NCI-H2081 (cell line): ENCODE measurements at regions not wholly inside any gene's neighbourhood (a gene's known extent, or its start where the extent isn't known, plus 50 kb on each side); places are given as distances from the start of the nearest gene placed in this dataset.

ENCODE experiments used
- DNase-seq, 2 experiments: peaks; one replicate each; lab custom pipeline; 2025; lab: John Stamatoyannopoulos, UW

DNA sequence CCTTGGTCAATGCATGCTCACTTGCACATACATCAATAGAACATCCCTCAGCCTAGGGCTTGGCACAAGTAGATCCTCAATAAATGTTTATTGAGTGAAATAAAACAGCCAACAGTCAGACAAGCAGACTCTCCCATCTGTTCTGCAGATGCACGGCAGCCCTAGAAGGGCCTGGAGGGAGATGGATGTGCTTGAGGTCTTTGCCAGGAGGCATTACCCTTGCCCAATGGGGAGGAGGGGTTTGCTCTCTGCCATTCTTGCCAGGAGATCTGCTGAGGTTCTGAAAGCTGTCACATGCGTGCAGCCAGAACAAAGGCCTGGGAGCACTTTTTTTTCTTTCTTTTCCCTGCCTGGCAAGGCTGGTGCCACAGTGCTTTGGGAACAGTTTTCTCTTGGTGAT, 349.3 kb upstream of the THRB start:
- no peak for DNase-seq

DNA sequence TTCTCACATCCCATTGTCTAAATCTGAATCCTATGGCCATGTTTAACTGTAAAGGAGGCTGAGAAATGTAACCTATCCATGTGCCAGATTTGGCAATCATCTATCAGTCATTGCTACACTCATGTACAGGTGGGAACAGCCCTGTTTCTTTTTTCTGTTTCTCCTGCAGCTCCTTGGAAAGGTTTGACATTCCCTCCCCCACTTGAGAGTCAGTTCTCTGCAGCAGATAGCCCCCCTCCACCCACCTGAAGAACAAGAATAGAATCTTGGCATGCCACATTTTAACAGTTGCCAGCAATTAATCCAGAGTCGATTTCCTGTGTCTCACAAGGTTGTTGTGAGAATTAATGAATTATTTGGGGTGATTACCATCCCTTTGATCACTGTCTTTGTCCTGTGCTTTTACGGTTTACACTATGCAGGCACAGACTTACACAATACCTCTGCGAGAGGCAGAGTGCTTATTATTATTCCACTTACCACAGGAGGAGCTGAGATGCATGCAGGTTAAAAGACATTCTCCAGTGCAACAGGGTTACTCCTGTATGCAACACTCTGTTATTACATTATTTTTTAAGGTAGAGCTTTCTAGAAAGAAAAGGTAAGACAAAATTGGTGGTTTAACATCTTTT, 351.0 kb upstream of the THRB start:
- no peak for DNase-seq

DNA sequence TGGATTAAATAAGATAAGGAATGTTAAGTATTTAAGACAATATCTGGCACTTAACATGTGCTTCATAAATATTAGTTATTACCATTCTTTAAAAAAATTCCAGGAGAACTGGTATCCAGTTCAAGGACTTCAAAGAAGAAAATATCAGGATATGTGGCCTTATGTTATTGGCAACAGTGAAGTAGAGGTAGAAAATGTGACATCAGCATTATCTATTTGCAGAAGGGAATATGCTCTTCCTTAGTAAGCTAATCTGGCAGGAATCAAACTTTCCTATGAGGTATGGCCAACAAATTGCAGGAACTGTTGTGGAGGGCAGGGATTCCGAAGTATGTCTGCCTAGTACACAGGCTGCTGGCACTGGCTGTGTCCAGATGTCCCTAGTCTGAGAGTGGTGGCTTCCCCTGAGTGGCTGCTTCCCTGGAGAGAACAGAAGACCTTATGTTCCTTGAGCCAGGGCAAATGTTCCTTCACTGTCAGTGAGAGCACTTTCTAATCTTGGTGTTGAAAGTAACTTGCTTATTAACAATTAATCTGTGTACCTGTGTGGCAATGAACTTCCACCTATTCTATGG, 351.7 kb upstream of the THRB start:
- no peak for DNase-seq

DNA sequence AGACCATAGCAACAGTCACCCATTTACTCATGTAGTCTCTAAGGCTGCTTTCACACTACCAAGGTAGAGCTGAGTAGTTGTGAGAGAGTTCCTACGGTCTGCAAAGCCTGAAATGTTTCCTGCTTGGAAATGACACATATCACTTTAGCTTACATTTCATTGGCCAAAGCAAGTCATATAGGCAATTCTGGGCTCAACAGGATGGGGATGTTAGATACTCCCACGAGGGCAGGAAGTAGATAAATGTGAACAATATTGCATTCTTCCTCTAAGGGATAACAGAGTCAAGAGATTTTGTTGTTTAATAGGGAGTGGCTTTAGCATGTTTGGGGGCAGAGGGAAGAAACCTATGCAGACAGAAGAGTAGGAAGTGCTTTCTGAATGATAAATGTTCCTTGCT, 355.6 kb upstream of the THRB start:
- DNase-seq = no peak

DNA sequence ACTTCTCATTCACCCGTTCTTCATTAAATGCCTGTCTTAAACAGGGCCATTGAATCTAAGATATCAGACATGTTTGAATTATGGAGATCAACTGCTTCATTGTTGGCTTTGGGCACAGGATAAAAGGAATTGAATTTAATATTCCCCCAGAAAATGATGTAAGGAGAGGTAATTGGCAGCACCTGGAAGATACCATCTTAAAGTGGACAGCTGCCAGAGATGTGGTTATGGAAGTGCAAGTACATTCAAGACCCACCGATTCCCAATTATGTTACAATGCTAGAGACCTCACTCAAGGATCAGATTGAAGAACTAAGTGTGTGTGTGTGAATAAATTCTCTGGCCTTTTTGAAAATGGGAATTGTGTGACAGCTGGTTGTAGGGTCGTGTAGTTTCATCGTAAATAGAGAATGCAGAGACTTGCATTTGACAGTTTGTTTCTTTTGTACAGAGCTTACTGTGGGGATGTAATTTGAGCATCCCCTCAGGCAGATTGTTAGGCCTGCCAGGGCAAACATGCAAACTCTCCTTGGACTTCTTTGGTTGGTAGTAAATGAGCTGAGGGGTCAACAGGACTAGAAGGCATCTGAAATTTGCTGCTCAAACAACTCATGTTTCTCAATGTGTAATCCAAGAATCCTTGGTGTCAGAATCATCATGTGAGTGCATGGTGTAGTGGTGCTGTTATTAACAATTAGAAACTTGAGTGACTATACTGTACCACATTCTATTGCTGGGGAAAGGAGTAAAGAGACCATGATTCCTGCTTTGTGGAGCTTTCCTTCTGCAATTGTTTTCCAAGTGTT, 359.2 kb upstream of the THRB start:
- DNase-seq = peak; percentile 24 to 59

DNA sequence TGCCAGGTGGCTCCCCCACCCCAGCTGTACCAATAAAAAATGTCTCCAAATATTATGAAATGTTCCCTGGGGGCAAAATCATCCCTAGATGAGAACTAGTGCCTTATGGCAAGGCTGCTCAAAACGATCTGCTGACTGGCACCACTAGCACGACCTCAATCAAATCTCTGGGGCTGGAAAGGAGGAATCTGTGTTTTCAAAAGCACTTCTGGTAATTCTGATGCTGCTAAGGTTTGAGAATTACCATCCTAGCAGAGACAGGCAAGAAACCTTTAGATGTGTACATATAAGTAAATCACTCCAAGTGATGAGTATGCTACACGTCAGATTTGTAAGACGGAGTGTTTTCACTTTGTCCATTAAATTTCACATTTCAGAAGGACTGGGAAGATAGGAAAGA, 360.1 kb upstream of the THRB start:
- peak; percentile 6 to 18 for DNase-seq

DNA sequence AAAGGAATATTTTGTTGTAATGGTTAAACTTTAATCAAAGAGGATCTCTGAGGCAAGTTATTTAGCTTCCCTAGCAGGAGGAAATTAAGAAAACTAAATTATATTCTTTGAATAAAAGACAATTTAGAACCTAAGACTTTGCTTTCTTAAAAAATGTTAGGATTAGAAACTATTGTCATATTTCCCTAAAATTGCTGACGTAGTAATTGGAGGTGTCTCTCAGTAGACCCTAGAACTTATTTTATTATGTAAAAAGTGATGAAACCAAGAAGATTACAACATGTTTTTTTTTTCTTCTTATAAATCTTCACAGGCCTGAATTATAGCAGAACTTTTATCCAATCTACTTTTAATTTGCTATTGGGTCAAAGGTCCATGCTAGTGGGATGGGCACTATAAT, 363.3 kb upstream of the THRB start:
- no peak for DNase-seq

DNA sequence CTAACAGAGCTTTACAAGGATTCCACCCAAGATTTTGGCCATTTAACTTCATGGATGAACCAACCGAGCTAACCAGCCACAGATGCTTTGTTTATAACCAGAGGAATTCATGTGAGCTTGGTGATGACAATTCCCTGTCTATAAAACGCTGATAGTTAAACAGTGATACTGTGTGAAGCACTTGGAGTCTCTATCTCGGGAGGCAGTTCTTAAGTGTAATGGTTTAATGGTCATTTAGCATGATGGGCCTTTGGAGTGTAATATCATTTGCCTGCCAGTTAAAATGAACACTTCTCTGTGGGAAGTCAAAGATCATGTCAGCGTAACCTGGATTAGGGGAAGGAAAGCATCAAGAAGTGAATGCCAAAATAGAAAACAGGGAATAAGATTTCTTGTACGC, 368.6 kb upstream of the THRB start:
- DNase-seq = no peak

DNA sequence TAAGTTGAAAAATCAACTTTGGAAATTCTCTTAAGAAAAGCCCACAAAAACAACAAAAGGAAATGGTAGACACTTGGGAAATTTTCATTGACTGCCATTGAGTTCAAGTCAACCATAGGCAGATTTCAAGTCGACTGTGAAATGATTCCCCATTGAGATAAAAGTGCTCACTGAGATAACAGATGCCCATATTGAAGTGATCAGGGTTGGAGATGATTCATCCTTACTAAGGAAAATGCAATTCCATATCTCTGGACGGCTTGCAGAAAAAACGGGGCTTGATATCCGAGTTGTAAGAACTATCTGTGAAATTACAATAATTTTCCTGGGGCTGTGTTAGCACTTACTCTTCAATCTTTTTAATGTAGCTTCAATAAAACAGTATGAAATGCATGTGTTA, 373.1 kb upstream of the THRB start:
- no peak for DNase-seq

DNA sequence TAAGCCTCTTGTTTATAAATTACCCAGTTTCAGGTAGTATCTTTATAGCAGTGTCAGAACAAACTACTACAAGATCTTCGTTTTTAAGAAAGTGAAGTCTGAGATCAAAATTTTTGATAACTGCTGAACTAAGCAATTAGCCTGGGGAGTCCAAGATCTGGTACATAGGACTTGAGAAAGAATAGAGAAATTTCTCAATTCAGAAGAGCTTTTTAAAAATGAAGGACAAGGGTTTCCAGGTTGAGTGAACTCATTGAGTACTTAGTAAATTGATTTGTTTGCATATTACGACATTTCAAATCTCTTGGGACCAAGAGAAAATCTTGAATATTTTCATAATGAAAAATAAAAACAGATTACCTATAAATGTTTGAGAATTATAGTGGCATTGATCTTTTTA, 386.6 kb upstream of the THRB start:
- DNase-seq = no peak

DNA sequence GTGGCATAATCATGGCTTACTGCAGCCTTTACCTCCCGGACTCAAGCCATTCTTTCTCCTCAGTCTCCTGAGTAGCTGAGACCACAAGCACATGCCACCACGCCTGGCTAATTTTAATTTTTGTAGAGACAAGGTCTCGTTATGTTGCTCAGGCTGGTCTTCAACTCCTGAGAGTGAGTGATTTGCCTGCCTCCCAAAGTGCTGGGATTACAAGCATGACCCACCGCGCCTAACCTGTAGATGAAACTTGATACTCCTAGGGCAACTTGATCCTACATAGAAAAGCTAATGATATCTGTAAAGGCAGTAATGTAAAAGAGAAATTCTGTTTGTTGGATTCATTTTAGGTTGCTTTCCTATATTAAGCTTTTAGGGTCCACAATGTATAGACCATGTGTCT, 391.9 kb upstream of the THRB start:
- no peak for DNase-seq

DNA sequence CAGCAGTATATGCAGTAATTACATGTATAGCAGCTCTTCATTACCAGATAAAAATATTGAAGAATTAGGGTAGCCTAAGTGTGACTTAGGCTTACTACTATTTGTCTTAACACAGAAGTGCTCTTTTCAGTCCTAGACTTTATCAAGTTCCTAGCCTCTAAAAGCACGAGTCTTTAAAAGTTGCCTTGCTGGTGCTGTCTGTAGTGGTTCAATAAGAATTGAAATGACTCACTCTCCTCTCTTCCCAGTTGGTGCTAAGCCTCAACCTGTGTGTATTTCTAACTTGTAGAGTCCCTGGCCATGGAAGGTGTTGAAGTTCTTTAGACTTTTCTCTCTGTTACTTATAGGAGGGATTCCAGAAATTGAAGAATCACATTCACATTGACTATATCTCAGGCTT, 395.4 kb upstream of the THRB start:
- no peak for DNase-seq

DNA sequence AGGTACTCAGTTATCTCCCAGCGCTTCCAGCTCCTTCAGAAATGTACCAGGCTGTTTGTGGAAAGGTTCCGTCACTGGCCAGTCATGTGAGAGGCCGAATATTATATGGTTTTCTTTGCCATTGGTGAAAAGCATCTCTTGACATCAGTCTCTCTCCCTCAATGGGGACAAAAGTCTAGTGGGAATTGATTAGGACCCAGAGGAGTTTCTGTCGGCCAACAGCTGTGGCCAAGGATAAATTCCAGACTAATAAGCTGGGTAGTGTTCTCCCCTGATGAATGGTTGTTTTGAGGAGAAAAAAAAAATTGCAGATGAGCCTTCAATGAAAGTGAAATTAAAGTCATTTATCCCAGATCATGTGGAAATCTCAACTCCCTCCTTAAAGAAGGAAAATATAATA, 404.7 kb upstream of the THRB start:
- no peak for DNase-seq

DNA sequence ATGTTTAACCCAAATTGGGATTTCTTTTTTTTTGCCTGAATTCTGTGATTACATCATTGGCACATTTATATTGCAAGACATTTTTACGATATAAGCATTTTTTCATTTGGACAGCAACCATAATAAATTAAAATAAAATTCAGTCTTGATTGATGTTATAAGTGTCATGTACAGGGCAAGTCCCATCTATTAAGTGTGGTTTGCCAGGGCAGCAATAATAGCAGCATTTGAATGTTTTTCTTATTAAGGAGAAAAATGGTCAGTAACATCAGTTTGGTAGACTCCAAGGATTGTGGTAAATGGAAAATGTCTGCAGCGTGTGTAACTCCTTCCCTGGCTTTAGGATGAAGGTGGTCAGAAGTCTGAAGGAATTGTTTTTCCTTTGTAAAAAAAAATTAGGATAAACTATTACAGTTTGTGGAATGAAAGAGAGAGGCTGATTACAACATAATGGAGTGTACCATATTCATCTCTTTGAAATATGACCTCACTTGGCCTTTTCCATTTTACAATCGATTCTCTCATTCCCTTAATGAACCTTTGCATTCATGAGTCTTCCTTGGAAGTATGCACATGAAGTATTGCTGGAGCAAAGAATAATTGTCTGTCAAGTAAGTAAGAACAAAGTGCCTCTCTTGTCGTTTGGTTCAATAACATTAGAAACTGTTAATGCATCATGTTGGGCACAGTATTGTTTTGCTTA, 405.4 kb upstream of the THRB start:
- DNase-seq = no peak

DNA sequence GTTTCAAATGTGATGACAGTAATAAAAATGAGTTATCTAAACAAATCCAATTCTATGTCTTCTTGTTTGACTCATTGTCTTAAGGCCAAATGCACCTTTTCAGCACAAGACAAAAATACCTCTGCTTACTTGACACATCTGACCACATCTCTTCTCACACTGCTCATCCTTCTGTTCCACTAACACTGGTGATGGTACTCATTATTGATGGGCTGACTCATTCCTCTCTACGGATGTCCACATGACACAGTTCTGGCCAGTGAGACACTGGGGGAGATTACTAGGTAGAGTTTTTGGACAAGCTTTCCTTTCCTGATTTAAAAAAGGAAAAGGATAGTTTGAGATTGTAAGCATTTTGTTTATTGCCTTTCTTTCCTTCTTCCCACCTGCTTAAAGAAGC, 410.6 kb upstream of the THRB start:
- no peak for DNase-seq

DNA sequence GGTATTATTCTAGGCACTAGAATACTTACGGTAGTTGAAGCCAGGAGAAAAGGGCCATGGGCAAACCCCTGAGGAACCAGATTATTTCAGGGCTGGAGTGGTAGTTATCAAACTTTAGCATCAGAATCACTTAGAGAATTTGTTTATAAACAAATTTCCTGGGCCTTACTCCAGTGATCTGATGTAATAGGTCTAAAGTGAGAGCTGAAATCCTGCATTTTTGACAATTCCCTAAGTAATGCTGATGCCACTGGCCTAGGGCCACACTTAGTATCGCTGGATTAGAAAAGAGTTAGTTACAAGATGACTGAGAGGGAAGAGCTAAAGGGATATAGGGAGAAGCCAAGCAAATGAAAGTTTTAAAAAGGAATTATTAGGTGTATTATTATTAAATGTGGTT, 412.5 kb upstream of the THRB start:
- DNase-seq = no peak

DNA sequence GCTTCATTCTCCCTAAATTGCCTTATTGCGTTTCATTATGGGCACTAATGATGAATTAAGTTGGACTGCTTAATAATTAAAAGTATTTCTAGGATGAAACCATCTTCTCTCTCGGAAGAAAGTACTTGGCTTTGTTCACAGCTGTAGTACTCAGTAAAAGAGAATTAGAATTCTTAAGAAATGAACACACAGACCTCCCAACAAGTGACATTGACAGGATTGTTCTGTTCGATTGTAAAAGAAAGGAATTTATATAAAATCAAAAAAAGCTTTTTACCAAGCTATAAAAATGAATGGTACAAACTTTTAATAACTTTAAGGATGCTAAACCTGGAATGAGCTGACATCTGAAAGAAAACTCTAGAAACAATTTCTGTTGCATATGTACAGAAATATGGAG, 416.4 kb upstream of the THRB start:
- no peak for DNase-seq

DNA sequence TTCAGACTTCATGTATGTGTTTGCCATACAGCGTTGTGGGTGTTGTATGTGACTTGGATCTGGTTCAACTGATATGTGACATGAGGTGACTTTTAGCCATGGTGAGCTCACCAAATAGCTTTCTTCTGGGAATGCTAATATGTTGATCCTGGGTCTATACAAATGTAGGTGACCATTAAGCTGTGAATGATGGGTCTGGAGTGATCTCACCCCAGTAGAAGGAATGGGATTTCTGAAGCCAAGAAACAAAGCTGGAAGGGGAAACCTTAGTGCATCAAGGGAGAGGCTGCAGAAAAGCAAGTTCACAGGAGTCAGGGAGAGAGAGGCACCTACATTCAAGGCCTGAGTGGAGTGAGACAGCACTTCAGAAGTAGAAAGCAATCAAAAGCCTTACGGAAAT, 421.0 kb upstream of the THRB start:
- DNase-seq = no peak

DNA sequence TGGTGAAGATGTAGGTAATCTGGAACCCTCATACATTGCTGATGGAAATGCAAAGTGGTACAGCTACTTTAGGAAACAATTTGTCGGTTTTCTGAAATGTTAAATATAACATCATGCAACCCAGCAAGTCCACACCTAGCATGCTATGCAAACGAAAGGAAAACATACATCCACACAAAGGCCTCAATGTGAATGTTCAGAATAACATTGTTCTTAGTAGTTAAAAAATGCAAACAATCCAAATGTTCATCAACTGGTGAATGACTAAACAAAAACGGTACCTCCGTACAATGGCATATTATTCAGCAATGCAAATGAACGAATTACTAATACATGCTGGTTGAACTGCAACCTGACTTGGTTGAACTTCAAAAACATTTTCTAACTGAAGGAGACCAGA, 423.3 kb upstream of the THRB start:
- no peak for DNase-seq

DNA sequence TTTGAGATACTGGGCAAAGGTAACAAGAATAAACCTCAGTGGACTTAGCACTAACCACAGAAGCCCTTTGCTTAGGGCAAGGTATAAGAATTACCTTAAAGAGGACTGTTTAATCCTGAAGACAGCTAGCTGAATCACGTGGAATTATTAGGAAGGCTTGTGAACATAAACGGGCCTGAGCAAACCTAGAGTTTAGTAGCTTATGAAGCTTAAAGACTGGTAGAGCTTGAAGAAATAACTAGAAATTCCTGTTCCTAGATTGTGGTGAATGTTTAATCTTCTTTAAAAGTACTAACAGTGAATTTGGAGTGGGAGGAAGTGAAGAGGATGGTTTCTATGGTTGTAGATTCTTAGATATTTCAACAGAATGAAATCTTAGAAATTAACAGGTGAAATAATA, 428.9 kb upstream of the THRB start:
- no peak for DNase-seq

DNA sequence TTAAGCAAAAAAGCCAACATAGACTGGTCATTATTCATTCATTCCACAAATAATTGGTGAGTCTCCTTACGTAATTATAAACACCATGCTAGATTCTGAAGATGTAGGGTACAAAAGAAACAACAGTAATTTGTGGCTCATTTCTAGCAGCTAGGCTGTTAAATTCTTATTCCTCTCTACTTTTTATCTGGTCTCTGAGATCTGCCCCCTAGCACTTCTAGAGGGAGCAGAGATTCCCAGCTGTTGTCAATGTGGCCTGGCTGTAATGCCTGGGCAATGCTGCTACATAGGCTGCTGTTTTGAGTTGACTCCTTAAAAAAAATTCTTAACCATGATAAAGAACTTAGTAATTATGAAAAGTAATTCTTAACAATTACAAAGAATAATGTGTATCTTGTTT, 434.9 kb upstream of the THRB start:
- no peak for DNase-seq

DNA sequence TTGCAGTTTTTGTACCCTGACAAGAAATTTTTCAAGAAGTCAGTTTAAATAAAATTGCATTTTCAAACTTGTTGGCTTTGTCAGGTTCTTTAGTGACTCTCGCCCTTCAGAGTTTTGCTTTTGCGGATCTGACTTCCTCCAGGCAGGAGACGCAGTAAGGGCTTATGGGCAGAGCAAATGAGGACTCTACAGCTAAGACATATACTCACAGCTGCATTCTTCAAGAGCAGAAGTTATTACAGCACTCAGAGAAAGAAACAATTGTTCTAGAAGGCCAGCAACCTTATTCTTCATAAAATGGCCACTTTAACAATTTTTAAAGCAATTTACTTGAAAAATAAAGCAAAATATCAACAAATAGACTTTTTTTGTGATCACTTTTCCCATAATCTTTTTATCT, 438.8 kb upstream of the THRB start:
- DNase-seq = no peak

DNA sequence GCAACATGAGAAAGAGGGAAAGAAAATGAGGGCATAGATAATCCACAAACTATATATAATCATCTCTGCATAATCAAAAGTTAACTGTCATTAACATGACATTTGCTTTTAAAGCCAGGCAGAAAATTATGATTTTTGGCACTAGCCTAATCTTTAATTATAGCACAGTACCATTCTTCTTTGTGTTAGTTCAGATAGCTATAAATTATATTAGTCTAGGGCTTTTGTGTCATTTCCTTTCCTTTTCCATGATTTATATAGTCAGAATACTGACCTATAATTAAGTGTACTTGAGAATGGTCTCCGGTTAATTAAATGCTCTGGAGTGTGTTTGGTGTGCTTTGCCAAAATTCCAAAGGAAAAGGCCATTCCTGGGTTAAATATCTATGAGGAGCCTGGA, 441.9 kb upstream of the THRB start:
- peak in 1 of 2 experiments; percentile 37 for DNase-seq
